Activated CD4-positive, alpha-beta T cell treated with anti-CD3 and anti-CD28 coated beads, Interleukin-2, amount 50 U/mL, for 48 hours (primary cell): ENCODE measurements at regions not wholly inside any gene's neighbourhood (a gene's known extent, or its start where the extent isn't known, plus 50 kb on each side); places are given as distances from the start of the nearest gene placed in this dataset.

ENCODE experiments used
- DNase-seq, 2 experiments: peaks; one replicate each; pipeline ENCODE4 v3.0.0-alpha.2; 2020

DNA sequence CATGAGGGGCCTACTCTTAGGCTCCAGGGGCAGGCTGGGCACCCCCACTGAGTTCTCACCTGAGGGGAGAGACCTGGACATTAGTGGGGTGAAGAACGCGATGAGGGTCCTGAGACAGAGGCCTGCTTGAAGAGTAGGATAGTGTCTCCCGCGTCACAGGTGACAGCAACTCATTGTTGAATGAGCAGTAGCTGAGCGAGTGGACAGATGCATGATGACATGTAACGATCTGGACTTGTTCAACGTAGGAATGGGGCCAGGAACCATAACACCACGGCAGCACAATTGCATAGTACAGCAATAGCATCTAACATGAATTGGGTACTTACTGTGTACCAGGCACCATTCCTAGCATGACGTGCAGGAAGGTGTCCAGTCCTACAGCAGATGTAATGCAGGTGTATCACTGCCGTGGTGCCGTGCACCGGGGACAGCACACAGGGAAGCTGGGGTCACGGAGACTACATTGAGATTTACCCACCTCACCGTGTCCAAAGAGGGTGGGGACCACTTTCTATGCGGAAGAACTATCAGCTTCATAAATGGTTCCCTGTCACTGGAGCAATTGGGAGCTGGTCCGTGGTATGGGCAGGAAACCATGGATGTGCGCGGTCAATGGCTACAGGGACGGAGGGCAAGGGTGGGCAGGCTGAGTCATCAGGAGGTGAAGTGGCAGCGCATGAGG is 1019.1 kb downstream of the TBC1D22A start:
- no peak for DNase-seq

GRCh38 chr22:47781024-47781423 is 1018.6 kb downstream of the TBC1D22A start:
- no peak for DNase-seq

DNA sequence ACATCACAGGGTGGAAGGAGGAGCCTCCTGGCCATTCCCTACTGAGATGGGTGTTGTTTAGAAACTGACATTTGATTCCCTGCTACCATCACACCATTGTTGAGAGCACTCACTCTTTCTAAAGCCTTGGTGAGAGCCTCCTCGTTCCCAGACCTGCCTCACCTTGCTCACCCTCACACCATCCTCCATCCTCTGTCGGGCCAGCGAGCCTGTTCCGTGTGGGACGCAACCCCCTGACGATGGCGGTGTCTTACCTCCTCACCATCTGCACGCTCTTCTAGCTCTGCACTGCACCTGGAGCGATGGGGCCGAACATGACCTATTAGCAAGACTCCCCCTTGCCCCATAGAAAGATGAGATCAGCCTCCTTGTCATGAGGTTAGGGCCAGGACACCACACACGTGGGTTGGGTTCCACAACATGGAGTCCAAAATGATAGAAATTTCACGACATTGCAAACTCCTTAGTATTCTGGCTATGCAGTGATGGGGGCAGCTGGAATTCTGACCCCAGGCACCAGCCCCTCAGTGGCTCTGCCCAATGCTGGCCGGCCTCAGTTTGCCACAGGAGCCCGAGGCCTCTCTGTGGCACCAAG is 1017.9 kb downstream of the TBC1D22A start:
- DNase-seq, result no peak

DNA sequence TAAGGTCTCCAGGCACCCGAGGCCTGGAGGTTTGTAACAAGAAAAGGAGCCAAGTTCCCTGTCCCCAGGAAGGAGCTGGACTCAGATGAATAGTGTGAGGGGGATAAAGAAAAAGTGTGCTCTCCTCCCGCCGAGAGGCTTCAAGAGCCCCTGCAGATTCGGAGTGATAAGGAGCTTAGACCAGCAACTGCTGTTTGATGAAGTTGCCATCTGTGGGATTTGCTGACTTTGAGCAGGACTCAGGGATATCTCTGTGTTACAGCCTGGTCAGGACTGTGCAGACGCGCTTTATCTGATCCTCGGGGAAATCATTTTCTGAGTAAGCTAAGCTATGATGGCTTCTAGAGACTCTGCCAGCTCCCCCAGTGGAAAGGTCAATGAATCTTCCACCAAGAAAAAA is 1017.0 kb downstream of the TBC1D22A start:
- no peak for DNase-seq

DNA sequence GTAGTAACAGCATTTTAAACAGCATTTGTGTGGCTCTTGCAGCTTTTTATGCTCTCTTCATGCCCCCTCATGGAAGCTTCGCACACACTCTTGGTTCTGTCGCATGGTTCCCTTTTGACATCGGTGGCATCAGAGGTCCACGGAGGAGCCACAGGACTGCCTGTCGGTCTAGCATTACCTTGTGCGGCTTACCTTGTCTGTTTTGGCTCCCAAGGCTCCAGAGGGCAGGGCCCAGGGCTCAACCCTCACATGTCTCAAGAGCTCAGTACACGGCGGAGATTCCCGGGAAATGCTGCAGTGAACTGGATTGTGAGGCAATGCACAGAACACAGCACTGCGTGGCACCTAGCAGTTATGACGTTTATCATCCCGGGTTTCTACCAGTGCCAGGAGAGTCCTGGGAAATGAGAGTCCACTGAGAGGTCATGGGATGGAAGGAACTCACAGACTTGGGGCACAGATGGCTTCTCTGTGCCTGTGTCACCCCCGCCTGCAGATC is 1015.8 kb downstream of the TBC1D22A start:
- DNase-seq, result no peak

- DNase-seq, result no peak
These were observed 1015.0 kb downstream of the TBC1D22A start for GRCh38 chr22:47777426-47777825.

DNA sequence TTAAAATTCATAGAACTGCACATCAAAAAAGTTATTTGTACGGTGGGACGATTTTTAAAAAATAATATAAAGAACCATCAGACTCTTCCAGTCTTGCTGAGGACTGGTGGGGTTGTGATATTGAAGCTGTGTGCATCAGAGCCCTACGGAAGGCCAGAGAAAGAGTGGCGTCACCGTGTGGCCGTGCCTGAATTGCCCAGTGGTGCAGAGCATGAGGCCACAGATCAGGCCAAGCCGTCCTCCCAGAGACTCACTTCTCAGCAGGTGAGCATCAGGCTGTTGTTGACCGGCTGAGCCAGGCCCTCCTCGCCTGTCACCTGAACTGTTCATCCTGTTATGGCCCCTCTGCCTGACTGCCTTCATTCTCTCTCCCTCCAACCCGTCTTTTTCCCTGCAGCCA is 1013.9 kb downstream of the TBC1D22A start:
- no peak for DNase-seq

- no peak for DNase-seq
These were observed 1013.2 kb downstream of the TBC1D22A start for GRCh38 chr22:47775686-47776085.

DNA sequence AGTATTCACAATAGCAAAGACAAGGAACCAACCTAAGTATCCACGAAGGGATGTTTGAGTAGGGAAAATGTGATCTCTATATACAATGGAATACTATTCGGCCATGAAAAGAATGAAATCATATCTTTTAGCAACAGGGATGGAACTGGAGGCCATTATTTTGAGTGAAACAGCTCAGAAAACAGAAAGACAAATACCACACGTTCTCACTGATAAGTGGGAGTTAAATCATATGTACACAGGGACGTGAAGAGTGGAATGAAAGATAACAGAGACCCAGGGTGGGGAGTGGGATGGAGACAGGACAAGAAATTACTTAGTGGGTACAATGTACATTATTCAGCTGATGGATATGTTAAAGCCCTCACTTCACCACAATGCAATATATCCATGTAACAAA is 1012.7 kb downstream of the TBC1D22A start:
- no peak for DNase-seq

DNA sequence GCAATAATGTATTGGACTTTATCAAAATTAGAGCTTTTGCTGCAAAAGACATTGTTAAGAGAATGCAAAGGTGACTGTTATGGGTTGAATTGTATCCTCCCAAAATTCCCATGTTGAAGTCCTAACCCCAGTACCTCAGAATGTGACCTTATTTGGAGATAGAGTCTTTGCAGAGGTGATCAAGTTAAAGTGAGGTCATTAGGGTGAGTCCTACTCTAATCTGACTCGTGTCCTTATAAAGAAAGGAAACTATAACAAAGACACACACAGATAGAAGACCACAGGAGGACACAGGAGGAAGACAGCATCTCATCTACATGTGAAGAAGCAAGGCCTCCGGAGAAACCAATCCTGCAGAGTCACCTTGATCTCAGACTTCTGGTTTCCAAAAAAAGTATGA is 1011.2 kb downstream of the TBC1D22A start:
- no peak for DNase-seq

DNA sequence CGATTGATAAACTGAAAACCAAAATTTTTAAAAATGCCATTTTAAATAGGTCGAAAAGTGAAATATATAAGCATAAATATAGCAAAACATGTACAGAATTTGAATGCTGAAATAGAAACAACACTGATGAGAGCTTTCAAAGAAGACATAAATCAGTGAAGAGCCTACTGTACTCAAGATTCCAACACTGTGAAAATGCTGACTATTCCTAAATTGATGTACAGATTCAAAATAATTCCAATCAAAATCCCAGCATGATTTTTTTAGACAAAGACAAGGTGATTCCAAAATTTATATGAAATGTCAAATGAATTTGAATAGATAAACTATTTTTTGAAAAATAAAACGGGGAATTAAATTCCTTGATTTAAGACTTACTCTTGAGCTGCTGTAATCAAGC is 1010.4 kb downstream of the TBC1D22A start:
- DNase-seq, result no peak

GRCh38 chr22:47769652-47770051 is 1007.2 kb downstream of the TBC1D22A start:
- no peak for DNase-seq

GRCh38 chr22:47768027-47768426 is 1005.6 kb downstream of the TBC1D22A start:
- no peak for DNase-seq

GRCh38 chr22:47767403-47767802 is 1005.0 kb downstream of the TBC1D22A start:
- DNase-seq, result no peak

GRCh38 chr22:47765757-47766156 is 1003.3 kb downstream of the TBC1D22A start:
- DNase-seq, result no peak

DNA sequence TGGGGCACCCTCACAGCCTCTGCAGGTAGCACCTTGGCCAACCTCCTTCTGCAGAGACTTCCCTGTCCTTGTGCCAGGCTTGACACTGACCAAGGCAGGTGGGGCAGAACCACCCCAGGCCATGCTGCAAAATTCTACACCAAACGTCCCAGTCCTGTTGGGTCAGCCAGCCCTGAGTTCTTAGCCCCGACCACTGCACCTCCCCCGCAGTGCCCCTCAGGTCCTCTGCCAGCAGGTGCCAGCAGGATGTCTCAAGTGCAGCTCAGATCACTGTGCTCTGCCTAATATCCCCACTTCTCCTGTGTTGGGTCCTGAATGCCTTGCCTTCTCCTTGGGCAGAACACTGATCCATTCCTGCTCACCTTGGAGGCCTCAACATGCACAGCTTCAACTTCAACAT is 999.7 kb downstream of the TBC1D22A start:
- no peak for DNase-seq

DNA sequence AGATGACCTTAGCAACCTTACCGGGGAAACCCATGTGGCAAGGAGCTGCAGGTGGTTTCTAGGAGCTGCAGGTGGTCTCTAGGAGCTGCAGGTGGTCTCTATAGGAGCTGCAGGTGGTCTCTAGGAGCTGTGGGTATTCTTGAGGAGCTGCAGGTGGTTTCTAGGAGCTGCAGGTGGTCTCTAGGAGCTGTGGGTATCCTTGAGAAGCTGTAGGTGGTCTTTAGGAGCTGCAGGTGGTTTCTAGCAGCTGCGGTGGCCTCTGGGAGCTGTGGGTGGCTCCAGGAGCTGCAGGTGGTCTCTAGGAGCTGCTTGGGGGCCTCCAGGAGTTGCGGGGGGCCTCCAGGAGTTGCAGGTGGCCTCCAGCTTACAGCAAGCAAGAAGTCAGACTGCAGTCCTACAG is 997.5 kb downstream of the TBC1D22A start:
- DNase-seq, result no peak

DNA sequence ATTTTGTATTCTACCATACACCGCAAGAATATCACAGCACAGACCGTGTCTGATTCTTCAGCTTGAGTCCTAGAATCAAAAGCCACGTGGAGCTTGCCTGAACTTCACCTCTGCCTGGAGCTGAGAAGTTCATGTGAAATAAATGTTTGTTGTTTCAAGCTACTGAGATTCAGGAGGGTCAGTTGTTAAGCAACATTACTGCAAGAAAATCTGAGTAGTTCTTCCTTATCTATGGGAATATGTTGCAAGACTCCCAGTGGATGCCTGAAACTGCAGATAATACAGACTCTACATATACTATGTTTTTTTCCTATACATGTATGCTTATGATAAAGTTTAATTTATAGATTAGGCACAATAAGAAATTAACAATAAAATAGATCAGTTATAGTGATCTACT is 995.3 kb downstream of the TBC1D22A start:
- no peak for DNase-seq

GRCh38 chr22:47750086-47750485 is 987.6 kb downstream of the TBC1D22A start:
- DNase-seq, result no peak

GRCh38 chr22:47748957-47749356 is 986.5 kb downstream of the TBC1D22A start:
- no peak for DNase-seq

DNA sequence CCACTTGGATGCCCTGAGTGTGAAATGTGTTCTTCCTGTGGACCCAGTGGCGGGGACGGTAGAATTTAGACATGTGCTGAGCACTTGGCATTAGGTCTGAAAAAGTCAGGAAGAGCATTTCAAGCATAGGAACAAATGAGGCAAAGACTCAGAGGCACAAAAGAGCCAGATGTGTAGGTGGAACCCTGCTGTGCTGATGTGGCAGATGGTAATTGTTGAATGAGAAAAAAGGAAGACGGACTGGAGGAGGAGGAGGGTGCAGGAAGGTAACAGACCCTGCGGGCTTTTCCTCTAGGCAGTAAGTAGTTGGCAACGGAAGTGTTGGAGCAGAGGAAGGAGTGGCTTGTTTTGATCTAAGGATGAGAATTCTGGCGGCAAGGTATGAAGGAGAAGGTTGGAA is 985.8 kb downstream of the TBC1D22A start:
- DNase-seq, result no peak

GRCh38 chr22:47740109-47740805 is 977.8 kb downstream of the TBC1D22A start:
- DNase-seq, result no peak

DNA sequence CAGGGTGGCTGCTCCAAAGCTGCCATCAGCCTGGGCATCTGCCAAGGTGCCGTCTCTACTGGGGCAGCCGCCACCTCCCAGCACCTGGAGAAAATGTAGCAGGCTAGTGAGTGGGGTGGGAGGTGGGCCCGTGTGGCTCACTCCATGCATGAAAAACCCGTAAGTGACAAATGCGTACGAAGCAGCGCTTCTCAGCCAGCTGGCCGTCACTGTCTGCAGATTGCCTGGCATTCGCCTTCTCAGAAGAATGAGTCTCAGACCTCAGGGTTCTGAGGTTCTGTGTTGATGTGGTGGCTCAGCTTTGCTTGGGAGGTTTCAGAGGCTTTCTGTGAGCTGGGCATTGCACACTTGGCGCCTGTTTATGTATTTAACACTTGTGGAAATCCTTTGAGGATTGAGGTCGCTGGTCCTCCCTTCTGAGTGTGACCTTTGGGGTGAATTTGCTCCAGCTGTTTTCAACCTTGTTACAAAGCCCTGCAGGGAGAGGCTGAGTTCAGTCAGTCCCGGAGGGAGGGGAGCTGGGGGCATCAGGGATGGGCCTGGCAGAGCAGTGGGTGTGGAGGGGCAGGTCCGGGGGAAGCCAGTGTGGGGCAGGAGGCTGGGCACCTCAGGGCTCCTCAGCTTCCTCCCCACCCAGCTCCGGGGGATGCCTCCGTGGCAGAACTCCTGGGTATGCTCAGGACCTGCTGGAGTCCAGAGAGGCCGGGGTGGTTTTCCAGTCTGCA is 977.0 kb downstream of the TBC1D22A start:
- no peak for DNase-seq
